ENCODE measurements at regions not wholly inside any gene's neighbourhood (a gene's known extent, or its start where the extent isn't known, plus 50 kb on each side); places are given as distances from the start of the nearest gene placed in this dataset.

DNA sequence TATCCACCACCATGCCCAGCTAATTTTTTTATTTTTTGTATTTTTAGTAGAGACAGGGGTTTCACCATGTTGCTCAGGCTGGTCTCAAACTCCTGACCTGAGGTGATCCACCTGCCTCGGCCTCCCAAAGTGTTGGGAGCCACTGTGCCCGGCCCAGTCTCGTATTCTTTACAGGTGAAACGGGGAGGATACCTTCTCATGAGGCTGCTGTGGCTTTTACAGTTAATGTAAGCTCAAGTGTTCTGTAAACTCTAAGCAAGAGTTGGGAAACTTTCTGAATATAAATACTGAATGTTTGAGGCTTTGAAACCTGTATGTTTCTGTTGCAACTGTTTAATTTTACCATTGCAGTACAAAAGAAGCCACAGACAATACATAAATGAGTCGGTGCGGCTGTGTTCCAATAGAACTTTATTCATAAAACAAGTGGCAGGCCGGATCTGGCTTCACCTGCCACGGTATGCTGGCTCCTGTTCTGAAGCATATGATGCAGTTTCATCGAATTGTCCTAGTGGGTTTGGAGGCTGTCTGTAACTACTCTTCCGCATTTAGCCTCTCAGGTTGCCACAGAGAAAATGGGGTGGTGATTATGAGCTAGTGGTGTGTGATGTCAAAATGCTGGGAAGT lies 192.5 kb upstream of the ZFP64 start:
- H3K36me3 ChIP-seq (ENCODE audit: control insufficient read depth, insufficient read depth, low read length, severe bottlenecking) = no peaks in the 10 kb centered on the region
- H3K4me1 ChIP-seq (ENCODE audit: control insufficient read depth, insufficient read depth, low read length) = no peaks in the 10 kb centered on the region
- no peak overlapping the region for H3K9ac ChIP-seq (ENCODE audit: low read length)
- H3K9me3 ChIP-seq (ENCODE audit: control insufficient read depth, low read length) = peaks cover 7% of the 10 kb centered on the region
- no peaks in the 10 kb centered on the region for H3K27me3 ChIP-seq (replicated peaks; ENCODE audit: control insufficient read depth, insufficient read depth, low read length)
- no peak overlapping the region for H3K4me3 ChIP-seq (ENCODE audit: low read length)
- DNase-seq (ENCODE audit: low read depth) = no peak

DNA sequence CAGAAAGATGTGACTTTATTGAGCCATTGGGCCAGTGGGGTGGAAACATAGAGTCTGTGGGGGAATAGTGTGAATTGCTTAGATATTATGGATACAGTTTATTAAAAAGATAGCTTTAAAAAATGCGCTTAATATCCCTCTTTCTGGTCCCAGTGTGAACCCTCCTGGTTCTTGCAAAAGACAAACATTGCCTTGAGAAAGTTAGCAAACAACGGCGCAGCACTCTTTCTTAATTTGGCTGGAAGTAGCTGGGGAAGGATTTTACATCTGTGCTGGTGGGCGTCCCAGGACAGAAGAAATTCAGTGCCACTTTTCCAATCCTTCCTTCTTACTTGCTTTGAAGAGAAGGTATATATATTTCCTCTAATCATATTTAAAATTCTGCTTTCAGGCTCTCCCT lies 191.4 kb upstream of the ZFP64 start:
- DNase-seq (ENCODE audit: low read depth) = no peak
- H3K9ac ChIP-seq (ENCODE audit: low read length) = no peak overlapping the region
- H3K36me3 ChIP-seq (ENCODE audit: control insufficient read depth, insufficient read depth, low read length, severe bottlenecking) = no peaks in the 10 kb centered on the region
- H3K4me3 ChIP-seq (ENCODE audit: low read length) = no peak overlapping the region
- H3K9me3 ChIP-seq (ENCODE audit: control insufficient read depth, low read length) = peaks cover 7% of the 10 kb centered on the region
- H3K4me1 ChIP-seq (ENCODE audit: control insufficient read depth, insufficient read depth, low read length) = no peaks in the 10 kb centered on the region
- H3K27me3 ChIP-seq (replicated peaks; ENCODE audit: control insufficient read depth, insufficient read depth, low read length) = no peaks in the 10 kb centered on the region

DNA sequence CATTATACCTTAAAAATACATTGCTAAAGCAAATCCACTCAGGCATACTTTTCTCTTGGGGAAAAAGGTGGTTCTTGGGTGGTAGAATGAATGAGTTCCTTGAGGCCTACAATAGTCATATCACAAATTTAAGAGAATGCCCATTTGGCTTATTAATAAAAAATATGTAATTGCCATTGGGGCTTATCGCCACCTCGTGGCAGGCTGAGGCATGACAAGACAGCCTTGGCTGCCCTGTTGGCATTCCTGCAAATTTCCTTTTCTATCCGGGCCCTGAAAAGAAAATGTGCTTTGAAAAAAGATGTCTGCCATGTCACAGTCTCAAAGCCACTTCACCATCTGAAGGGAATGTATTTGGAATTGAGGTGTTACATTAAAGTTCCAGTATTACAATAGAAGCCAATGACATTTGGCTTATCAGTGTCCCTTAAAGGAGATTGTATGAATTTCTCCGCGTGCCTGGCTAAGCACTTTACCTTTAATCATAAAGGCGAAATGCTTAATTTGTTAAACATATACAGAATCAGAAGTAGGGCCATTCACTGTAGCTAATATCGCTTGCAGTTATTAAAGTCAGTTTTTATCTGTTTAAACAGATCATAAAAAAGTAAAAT lies 188.3 kb upstream of the ZFP64 start:
- Histone ChIP-seq H3K36me3 (ENCODE audit: control insufficient read depth, insufficient read depth, low read length, severe bottlenecking) (no peaks in the 10 kb centered on the region), H3K4me3 (ENCODE audit: low read length) (no peak overlapping the region), H3K27me3 (replicated peaks; ENCODE audit: control insufficient read depth, insufficient read depth, low read length) (no peaks in the 10 kb centered on the region), H3K9ac (ENCODE audit: low read length) (no peak overlapping the region), H3K9me3 (ENCODE audit: control insufficient read depth, low read length) (peaks cover 7% of the 10 kb centered on the region), H3K4me1 (ENCODE audit: control insufficient read depth, insufficient read depth, low read length) (no peaks in the 10 kb centered on the region)
- DNase-seq (ENCODE audit: low read depth) = peak; percentile 55

DNA sequence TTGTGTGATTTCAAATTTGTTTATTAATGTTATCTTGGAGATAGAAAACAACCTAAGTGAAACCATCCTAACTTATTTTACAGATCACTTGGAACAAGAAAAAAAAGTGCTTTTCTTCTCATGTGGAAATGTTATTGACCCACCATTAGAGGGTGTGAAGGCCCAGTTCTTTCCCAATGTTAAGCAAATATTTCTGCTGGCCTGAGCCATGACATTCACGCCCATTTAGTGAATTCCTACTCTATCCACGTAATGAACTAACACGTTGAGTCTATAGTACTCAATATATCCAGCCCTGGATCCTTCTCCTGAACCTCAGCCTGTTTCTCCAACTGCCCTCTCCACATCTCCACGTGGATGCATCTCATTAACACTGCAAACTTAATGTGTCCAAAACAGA lies 180.6 kb upstream of the ZFP64 start:
- H3K9ac ChIP-seq (ENCODE audit: low read length) = no peak overlapping the region
- H3K27me3 ChIP-seq (replicated peaks; ENCODE audit: control insufficient read depth, insufficient read depth, low read length) = no peaks in the 10 kb centered on the region
- no peak overlapping the region for H3K4me3 ChIP-seq (ENCODE audit: low read length)
- no peak for DNase-seq (ENCODE audit: low read depth)
- H3K4me1 ChIP-seq (ENCODE audit: control insufficient read depth, insufficient read depth, low read length) = no peaks in the 10 kb centered on the region
- H3K9me3 ChIP-seq (ENCODE audit: control insufficient read depth, low read length) = no peaks in the 10 kb centered on the region
- H3K36me3 ChIP-seq (ENCODE audit: control insufficient read depth, insufficient read depth, low read length, severe bottlenecking) = no peaks in the 10 kb centered on the region

DNA sequence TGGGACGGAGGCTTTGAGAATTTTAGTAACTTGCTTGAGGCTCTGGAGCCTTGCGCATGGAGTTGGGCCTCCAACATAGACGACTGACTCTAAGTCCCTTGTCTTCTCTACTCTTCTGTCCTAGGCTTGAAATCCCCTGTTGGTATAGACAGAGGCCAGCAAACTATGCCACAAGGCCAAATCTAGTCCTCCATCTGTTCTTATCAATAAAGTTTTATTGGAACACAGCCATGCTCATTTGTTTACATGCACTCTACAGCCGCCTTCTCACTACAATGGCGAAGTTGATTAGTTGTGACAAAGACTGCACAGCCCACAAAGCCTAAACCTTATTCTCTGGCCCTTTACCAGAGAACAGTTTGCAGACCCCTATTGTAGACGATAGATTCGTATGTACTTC lies 174.1 kb upstream of the ZFP64 start:
- no peak overlapping the region for H3K4me3 ChIP-seq (ENCODE audit: low read length)
- no peaks in the 10 kb centered on the region for H3K27me3 ChIP-seq (replicated peaks; ENCODE audit: control insufficient read depth, insufficient read depth, low read length)
- H3K36me3 ChIP-seq (ENCODE audit: control insufficient read depth, insufficient read depth, low read length, severe bottlenecking) = no peaks in the 10 kb centered on the region
- H3K4me1 ChIP-seq (ENCODE audit: control insufficient read depth, insufficient read depth, low read length) = no peaks in the 10 kb centered on the region
- no peak overlapping the region for H3K9ac ChIP-seq (ENCODE audit: low read length)
- no peaks in the 10 kb centered on the region for H3K9me3 ChIP-seq (ENCODE audit: control insufficient read depth, low read length)
- no peak for DNase-seq (ENCODE audit: low read depth)

DNA sequence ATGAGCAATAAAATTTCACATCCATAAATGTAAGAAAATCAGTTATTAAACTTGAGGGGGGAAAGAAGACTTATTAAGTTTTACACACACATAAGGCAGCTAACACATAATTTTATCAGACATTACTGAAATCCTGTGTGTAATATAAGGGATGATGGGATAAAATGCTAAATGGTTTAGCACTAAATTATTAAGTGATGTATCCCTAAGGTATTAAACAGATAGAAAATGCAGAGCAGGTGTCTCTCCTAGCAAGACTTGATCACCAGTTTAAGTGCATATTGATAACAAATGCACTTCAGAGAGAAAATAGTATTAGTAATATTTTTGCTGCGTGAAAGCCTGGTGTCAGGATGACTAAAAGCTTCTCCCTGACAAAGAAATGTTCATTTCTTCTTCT lies 172.8 kb upstream of the ZFP64 start:
- H3K9ac ChIP-seq (ENCODE audit: low read length) = no peak overlapping the region
- no peak overlapping the region for H3K4me3 ChIP-seq (ENCODE audit: low read length)
- DNase-seq (ENCODE audit: low read depth) = no peak
- H3K9me3 ChIP-seq (ENCODE audit: control insufficient read depth, low read length) = no peaks in the 10 kb centered on the region
- H3K36me3 ChIP-seq (ENCODE audit: control insufficient read depth, insufficient read depth, low read length, severe bottlenecking) = no peaks in the 10 kb centered on the region
- H3K4me1 ChIP-seq (ENCODE audit: control insufficient read depth, insufficient read depth, low read length) = no peaks in the 10 kb centered on the region
- peaks cover under 1% of the 10 kb centered on the region for H3K27me3 ChIP-seq (replicated peaks; ENCODE audit: control insufficient read depth, insufficient read depth, low read length)

DNA sequence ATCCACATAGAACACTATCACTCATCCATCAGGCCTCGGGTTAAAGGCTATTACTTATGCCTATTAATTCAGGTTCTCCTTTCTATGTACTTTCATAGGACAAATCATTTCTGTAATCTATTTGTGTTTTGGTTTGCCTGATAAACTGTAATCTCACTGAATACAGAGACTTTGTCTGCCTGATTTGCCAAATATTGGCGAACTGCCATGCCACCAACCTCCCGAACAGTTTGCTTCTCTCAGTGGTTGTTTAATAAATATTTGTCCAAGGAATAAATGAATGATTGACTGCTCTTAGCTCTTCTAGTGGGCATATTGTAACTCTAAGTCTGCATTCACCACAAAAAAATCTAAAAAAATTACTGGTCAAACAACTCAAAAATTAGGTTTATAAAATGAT lies 170.1 kb upstream of the ZFP64 start:
- H3K27me3 ChIP-seq (replicated peaks; ENCODE audit: control insufficient read depth, insufficient read depth, low read length) = peaks cover 16% of the 10 kb centered on the region
- H3K4me3 ChIP-seq (ENCODE audit: low read length) = no peak overlapping the region
- no peaks in the 10 kb centered on the region for H3K4me1 ChIP-seq (ENCODE audit: control insufficient read depth, insufficient read depth, low read length)
- no peaks in the 10 kb centered on the region for H3K9me3 ChIP-seq (ENCODE audit: control insufficient read depth, low read length)
- H3K36me3 ChIP-seq (ENCODE audit: control insufficient read depth, insufficient read depth, low read length, severe bottlenecking) = no peaks in the 10 kb centered on the region
- no peak for DNase-seq (ENCODE audit: low read depth)
- no peak overlapping the region for H3K9ac ChIP-seq (ENCODE audit: low read length)

DNA sequence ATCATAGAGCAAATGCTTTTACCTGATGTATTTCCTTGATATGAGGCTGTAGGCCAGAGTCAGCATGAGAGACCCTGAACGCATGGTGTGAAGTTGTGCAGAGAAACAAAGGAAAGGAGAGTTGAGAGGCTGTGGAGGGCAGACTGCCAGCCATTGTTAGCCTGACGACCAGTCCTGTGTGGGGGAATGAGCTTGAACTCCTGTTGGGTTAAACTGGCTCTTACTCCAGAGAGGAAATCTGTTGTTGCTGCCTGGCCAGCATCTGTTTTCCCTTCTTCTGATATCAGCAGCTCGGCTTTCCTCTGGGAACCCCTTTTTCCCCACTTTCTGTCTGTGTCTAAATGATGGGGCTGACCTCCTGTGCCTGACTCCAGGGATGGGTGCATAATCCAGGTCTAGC lies 158.2 kb upstream of the ZFP64 start:
- H3K4me1 ChIP-seq (ENCODE audit: control insufficient read depth, insufficient read depth, low read length) = no peaks in the 10 kb centered on the region
- no peak for DNase-seq (ENCODE audit: low read depth)
- no peak overlapping the region for H3K9ac ChIP-seq (ENCODE audit: low read length)
- no peaks in the 10 kb centered on the region for H3K27me3 ChIP-seq (replicated peaks; ENCODE audit: control insufficient read depth, insufficient read depth, low read length)
- no peaks in the 10 kb centered on the region for H3K36me3 ChIP-seq (ENCODE audit: control insufficient read depth, insufficient read depth, low read length, severe bottlenecking)
- peaks cover 10% of the 10 kb centered on the region for H3K9me3 ChIP-seq (ENCODE audit: control insufficient read depth, low read length)
- no peak overlapping the region for H3K4me3 ChIP-seq (ENCODE audit: low read length)

DNA sequence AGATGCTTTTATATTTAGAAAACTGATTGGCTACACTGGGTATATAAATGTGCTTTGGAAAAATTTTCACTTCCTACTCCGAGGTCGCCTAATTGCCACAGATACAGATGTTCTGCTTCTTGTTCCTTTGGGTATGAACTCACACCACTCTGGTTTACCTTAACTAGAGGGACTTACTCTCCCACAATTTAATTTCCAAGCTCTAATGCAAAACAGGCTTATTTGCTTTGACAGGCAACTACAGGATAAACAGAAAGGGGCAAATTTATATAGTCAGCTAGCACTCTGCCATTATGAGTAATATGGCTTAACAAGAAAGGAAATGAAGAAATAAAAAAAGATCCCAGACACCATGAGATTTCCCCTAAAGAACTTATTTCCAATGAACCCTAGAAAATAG lies 156.9 kb upstream of the ZFP64 start:
- H3K27me3 ChIP-seq (replicated peaks; ENCODE audit: control insufficient read depth, insufficient read depth, low read length) = no peaks in the 10 kb centered on the region
- no peaks in the 10 kb centered on the region for H3K4me1 ChIP-seq (ENCODE audit: control insufficient read depth, insufficient read depth, low read length)
- H3K9ac ChIP-seq (ENCODE audit: low read length) = no peak overlapping the region
- peaks cover 5% of the 10 kb centered on the region for H3K9me3 ChIP-seq (ENCODE audit: control insufficient read depth, low read length)
- no peaks in the 10 kb centered on the region for H3K36me3 ChIP-seq (ENCODE audit: control insufficient read depth, insufficient read depth, low read length, severe bottlenecking)
- no peak overlapping the region for H3K4me3 ChIP-seq (ENCODE audit: low read length)
- no peak for DNase-seq (ENCODE audit: low read depth)

DNA sequence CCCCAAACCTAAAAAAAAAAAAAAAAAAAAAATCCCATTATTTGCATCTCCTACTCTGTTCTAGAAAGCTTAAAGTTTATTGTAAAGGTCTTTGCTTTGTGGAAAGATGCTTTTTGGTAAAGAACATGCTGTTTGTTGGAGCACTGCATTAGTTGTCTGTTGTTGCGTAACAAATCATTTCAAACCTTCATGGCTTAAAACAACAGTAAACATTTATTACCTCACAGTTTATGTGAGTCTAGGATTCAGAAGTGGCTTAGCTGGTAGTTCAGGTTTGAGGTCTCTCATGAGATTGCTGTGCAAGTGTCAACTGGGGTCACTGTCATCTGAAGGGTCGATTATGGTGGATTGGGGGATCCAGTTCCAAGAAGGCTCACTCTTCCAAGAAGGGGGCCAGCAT lies 155.2 kb upstream of the ZFP64 start:
- H3K4me3 ChIP-seq (ENCODE audit: low read length) = no peak overlapping the region
- no peaks in the 10 kb centered on the region for H3K36me3 ChIP-seq (ENCODE audit: control insufficient read depth, insufficient read depth, low read length, severe bottlenecking)
- no peak overlapping the region for H3K9ac ChIP-seq (ENCODE audit: low read length)
- no peaks in the 10 kb centered on the region for H3K4me1 ChIP-seq (ENCODE audit: control insufficient read depth, insufficient read depth, low read length)
- peaks cover 3% of the 10 kb centered on the region for H3K27me3 ChIP-seq (replicated peaks; ENCODE audit: control insufficient read depth, insufficient read depth, low read length)
- no peak for DNase-seq (ENCODE audit: low read depth)
- H3K9me3 ChIP-seq (ENCODE audit: control insufficient read depth, low read length) = no peaks in the 10 kb centered on the region

DNA sequence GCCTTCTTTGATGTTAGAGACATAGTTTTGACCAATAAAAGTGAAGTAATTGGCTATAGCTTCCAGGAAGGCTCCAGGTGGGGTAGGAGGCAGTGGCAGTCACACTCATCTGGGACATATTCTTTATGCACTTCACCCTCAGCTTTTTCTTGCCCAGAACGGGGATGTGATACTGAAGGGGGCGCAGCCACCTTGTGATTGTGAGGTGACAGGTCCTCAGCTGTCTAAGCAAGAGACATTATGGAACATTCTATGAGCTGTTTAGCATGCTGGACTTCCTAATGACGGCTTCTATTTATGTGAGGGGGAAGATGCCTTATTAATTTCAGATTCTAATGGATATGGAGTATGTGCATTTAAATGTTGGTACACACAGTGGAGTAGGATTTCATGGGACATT lies 151.3 kb upstream of the ZFP64 start:
- no peak overlapping the region for H3K9ac ChIP-seq (ENCODE audit: low read length)
- no peaks in the 10 kb centered on the region for H3K36me3 ChIP-seq (ENCODE audit: control insufficient read depth, insufficient read depth, low read length, severe bottlenecking)
- no peaks in the 10 kb centered on the region for H3K4me1 ChIP-seq (ENCODE audit: control insufficient read depth, insufficient read depth, low read length)
- no peaks in the 10 kb centered on the region for H3K9me3 ChIP-seq (ENCODE audit: control insufficient read depth, low read length)
- DNase-seq (ENCODE audit: low read depth) = no peak
- H3K27me3 ChIP-seq (replicated peaks; ENCODE audit: control insufficient read depth, insufficient read depth, low read length) = peaks cover 6% of the 10 kb centered on the region
- no peak overlapping the region for H3K4me3 ChIP-seq (ENCODE audit: low read length)
